ENCODE measurements at regions not wholly inside any gene's neighbourhood (a gene's known extent, or its start where the extent isn't known, plus 50 kb on each side); places are given as distances from the start of the nearest gene placed in this dataset.

DNA sequence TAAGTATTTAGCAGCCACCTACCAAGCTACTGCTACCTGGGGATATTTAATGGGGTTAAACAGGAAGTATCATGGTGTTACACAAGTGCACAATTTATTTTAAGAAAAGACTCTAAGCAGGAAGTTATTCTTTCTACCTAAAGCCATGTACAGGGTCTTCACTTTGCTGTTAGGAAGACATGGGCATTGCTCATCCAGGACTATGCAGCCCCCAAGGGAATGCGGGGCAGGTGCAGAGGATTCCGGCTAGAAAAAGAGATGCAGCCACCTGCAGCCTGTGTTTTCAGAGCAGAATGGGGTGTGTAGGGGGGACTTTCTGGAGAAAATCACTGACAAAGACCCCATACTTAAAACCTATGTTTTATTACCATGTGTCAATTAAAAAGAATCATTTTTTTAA is 399.1 kb upstream of the NOX3 start:
- TF ChIP-seq ZFP3 (CRISPR knock-in tag; IDR thresholded peaks at IDR 0.05) (no peak), ISL1 (CRISPR knock-in tag; IDR thresholded peaks at IDR 0.05) (no peak), CSDC2 (CRISPR knock-in tag; IDR thresholded peaks at IDR 0.05) (no peak), TCF4 (CRISPR knock-in tag; IDR thresholded peaks at IDR 0.05; ENCODE audit: borderline replicate concordance) (no peak), OSR1 (CRISPR knock-in tag; IDR thresholded peaks at IDR 0.05) (no peak), BACH2 (CRISPR knock-in tag; IDR thresholded peaks at IDR 0.05; ENCODE audit: borderline replicate concordance) (no peak), ZNF565 (CRISPR knock-in tag; conservative IDR thresholded peaks at IDR 0.05; ENCODE audit: low read depth) (no peak), ARNTL (CRISPR knock-in tag; IDR thresholded peaks at IDR 0.05; ENCODE audit: borderline replicate concordance, low read depth) (no peak), GLIS3 (CRISPR knock-in tag; IDR thresholded peaks at IDR 0.05) (no peak), PPARA (CRISPR knock-in tag; IDR thresholded peaks at IDR 0.05; ENCODE audit: borderline replicate concordance) (no peak), ZC3H10 (CRISPR knock-in tag; IDR thresholded peaks at IDR 0.05) (no peak), RARB (CRISPR knock-in tag; IDR thresholded peaks at IDR 0.05) (no peak)
- TF ChIP-seq, protein P1, sequence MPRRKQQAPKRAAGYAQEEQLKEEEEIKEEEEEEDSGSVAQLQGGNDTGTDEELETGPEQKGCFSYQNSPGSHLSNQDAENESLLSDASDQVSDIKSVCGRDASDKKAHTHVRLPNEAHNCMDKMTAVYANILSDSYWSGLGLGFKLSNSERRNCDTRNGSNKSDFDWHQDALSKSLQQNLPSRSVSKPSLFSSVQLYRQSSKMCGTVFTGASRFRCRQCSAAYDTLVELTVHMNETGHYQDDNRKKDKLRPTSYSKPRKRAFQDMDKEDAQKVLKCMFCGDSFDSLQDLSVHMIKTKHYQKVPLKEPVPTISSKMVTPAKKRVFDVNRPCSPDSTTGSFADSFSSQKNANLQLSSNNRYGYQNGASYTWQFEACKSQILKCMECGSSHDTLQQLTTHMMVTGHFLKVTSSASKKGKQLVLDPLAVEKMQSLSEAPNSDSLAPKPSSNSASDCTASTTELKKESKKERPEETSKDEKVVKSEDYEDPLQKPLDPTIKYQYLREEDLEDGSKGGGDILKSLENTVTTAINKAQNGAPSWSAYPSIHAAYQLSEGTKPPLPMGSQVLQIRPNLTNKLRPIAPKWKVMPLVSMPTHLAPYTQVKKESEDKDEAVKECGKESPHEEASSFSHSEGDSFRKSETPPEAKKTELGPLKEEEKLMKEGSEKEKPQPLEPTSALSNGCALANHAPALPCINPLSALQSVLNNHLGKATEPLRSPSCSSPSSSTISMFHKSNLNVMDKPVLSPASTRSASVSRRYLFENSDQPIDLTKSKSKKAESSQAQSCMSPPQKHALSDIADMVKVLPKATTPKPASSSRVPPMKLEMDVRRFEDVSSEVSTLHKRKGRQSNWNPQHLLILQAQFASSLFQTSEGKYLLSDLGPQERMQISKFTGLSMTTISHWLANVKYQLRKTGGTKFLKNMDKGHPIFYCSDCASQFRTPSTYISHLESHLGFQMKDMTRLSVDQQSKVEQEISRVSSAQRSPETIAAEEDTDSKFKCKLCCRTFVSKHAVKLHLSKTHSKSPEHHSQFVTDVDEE (CRISPR knock-in tag; IDR thresholded peaks at IDR 0.05), result no peak
- TF ChIP-seq, protein P2, sequence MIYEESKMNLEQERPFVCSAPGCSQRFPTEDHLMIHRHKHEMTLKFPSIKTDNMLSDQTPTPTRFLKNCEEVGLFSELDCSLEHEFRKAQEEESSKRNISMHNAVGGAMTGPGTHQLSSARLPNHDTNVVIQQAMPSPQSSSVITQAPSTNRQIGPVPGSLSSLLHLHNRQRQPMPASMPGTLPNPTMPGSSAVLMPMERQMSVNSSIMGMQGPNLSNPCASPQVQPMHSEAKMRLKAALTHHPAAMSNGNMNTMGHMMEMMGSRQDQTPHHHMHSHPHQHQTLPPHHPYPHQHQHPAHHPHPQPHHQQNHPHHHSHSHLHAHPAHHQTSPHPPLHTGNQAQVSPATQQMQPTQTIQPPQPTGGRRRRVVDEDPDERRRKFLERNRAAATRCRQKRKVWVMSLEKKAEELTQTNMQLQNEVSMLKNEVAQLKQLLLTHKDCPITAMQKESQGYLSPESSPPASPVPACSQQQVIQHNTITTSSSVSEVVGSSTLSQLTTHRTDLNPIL (CRISPR knock-in tag; IDR thresholded peaks at IDR 0.05; ENCODE audit: low read depth), result no peak
- TF ChIP-seq, protein P3, sequence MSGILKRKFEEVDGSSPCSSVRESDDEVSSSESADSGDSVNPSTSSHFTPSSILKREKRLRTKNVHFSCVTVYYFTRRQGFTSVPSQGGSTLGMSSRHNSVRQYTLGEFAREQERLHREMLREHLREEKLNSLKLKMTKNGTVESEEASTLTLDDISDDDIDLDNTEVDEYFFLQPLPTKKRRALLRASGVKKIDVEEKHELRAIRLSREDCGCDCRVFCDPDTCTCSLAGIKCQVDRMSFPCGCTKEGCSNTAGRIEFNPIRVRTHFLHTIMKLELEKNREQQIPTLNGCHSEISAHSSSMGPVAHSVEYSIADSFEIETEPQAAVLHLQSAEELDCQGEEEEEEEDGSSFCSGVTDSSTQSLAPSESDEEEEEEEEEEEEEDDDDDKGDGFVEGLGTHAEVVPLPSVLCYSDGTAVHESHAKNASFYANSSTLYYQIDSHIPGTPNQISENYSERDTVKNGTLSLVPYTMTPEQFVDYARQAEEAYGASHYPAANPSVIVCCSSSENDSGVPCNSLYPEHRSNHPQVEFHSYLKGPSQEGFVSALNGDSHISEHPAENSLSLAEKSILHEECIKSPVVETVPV (CRISPR knock-in tag; IDR thresholded peaks at IDR 0.05), result no peak
- no peak for ATAC-seq

DNA sequence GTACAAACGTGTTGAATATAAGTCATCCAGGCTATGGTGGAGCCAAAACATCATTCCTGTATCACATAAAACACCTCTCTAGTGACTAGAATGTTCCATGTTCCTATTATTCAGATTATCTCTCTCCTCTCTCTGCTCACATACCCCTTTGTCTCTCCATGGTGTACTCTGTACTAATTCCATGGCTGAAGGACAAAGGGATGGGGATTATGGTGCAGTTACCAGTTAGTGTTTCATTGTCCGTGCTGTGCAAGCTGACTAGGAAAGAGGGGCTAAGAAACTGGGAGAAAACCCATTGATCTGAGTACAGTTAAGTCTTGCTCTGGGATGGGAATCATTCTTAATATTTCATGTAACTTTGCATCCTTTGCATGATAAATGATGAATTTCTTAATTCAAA is 397.4 kb upstream of the NOX3 start:
- no peak for TF ChIP-seq GLIS3 (CRISPR knock-in tag; IDR thresholded peaks at IDR 0.05)
- TF ChIP-seq, protein P3 (CRISPR knock-in tag; IDR thresholded peaks at IDR 0.05), result no peak
- TF ChIP-seq, protein P4, sequence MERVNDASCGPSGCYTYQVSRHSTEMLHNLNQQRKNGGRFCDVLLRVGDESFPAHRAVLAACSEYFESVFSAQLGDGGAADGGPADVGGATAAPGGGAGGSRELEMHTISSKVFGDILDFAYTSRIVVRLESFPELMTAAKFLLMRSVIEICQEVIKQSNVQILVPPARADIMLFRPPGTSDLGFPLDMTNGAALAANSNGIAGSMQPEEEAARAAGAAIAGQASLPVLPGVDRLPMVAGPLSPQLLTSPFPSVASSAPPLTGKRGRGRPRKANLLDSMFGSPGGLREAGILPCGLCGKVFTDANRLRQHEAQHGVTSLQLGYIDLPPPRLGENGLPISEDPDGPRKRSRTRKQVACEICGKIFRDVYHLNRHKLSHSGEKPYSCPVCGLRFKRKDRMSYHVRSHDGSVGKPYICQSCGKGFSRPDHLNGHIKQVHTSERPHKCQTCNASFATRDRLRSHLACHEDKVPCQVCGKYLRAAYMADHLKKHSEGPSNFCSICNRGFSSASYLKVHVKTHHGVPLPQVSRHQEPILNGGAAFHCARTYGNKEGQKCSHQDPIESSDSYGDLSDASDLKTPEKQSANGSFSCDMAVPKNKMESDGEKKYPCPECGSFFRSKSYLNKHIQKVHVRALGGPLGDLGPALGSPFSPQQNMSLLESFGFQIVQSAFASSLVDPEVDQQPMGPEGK (CRISPR knock-in tag; IDR thresholded peaks at IDR 0.05; ENCODE audit: borderline replicate concordance), result no peak
- no peak for TF ChIP-seq PPARA (CRISPR knock-in tag; IDR thresholded peaks at IDR 0.05; ENCODE audit: borderline replicate concordance)
- TF ChIP-seq TCF4 (CRISPR knock-in tag; IDR thresholded peaks at IDR 0.05; ENCODE audit: borderline replicate concordance), result no peak
- TF ChIP-seq, protein P2 (CRISPR knock-in tag; IDR thresholded peaks at IDR 0.05; ENCODE audit: low read depth), result no peak
- TF ChIP-seq, protein P1 (CRISPR knock-in tag; IDR thresholded peaks at IDR 0.05), result no peak
- no peak for TF ChIP-seq ARNTL (CRISPR knock-in tag; IDR thresholded peaks at IDR 0.05; ENCODE audit: borderline replicate concordance, low read depth)
- no peak for TF ChIP-seq ZNF70 (CRISPR knock-in tag; IDR thresholded peaks at IDR 0.05)
- no peak for TF ChIP-seq TOX (CRISPR knock-in tag; IDR thresholded peaks at IDR 0.05; ENCODE audit: borderline replicate concordance)
- ATAC-seq, result no peak
